A549 (cell line): ENCODE measurements at regions not wholly inside any gene's neighbourhood (a gene's known extent, or its start where the extent isn't known, plus 50 kb on each side); places are given as distances from the start of the nearest gene placed in this dataset.

Source experiments
- EHMT2 ChIP-seq: fragments of 200-600 bp; sonication (generic); IDR thresholded peaks from 2 replicates; pipeline ENCODE4 v1.6.1; 2016; ENCODE audit warnings: antibody characterized with exemption, low read depth, mild to moderate bottlenecking, moderate library complexity
- GATA3 ChIP-seq: IDR thresholded peaks from 2 replicates; pipeline ENCODE4 v1.6.1; 2012; ENCODE audit warnings: borderline replicate concordance
- POLR2A ChIP-seq: IDR thresholded peaks from 2 replicates; pipeline ENCODE4 v1.6.1; 2012; ENCODE audit warnings: mild to moderate bottlenecking, low read length
- TF ChIP-seq, protein P1 (sequence below): fragments of >200 bp; sonication (Bioruptor Twin); formaldehyde crosslinking; IDR thresholded peaks from 3 replicates; pipeline ENCODE4 v1.5.1; 2016

DNA sequence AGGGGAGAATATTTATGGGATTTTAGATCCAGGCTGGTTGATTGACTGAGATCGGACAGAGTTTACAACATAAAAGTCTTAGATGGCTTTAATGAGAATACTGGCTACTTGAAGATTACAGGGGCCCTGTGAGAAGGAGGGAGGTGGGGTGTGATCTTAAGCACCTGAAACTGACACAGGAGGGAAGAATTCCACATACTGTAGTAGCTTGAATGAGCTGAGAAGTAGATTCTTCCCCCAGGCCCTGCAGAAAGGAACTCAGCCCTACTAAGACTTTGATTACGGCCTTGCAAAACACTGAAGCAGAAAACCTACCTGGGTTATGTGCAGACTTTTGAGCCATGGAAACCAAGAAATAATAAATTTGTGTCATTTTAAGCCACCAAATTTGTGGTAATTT is 1062.9 kb upstream of the GYPC start:
- no peak for TF ChIP-seq POLR2A
- TF ChIP-seq GATA3: no peak
- no peak for TF ChIP-seq EHMT2
- TF ChIP-seq, protein P1, sequence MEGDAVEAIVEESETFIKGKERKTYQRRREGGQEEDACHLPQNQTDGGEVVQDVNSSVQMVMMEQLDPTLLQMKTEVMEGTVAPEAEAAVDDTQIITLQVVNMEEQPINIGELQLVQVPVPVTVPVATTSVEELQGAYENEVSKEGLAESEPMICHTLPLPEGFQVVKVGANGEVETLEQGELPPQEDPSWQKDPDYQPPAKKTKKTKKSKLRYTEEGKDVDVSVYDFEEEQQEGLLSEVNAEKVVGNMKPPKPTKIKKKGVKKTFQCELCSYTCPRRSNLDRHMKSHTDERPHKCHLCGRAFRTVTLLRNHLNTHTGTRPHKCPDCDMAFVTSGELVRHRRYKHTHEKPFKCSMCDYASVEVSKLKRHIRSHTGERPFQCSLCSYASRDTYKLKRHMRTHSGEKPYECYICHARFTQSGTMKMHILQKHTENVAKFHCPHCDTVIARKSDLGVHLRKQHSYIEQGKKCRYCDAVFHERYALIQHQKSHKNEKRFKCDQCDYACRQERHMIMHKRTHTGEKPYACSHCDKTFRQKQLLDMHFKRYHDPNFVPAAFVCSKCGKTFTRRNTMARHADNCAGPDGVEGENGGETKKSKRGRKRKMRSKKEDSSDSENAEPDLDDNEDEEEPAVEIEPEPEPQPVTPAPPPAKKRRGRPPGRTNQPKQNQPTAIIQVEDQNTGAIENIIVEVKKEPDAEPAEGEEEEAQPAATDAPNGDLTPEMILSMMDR: no peak
